ENCODE measurements at regions not wholly inside any gene's neighbourhood (a gene's known extent, or its start where the extent isn't known, plus 50 kb on each side); places are given as distances from the start of the nearest gene placed in this dataset.

GRCh38 chr14:104494483-104494882 is 85.1 kb upstream of the C14orf180 start:
- CTCF ChIA-PET (ENCODE audit: low intra/inter-chr PET ratio), result no interaction called here
- Histone ChIP-seq H3K9me3 (replicated peaks; ENCODE audit: control insufficient read depth, insufficient read depth, low read depth, low read length) (no peaks in the 10 kb centered on the region), H3K4me2 (ENCODE audit: insufficient read depth, low read length) (no peak overlapping the region), H2AFZ (ENCODE audit: low read depth, low read length) (no peak overlapping the region), H3K9ac (ENCODE audit: insufficient read depth in 1 of 2, low read depth in 2 of 2, low read length in 2 of 2) (no peak overlapping the region), H3K9me1 (ENCODE audit: control insufficient read depth, insufficient read depth, low read length) (no peaks in the 10 kb centered on the region), H3K27ac (ENCODE audit: extremely low read depth, low read depth, low read length) (no peak overlapping the region), H3K4me3 (no peak overlapping the region), H3K27me3 (ENCODE audit: control insufficient read depth in 2 of 2, insufficient read depth in 2 of 2, low read length in 2 of 2) (no peaks in the 10 kb centered on the region), H4K20me1 (replicated peaks; ENCODE audit: control insufficient read depth, insufficient read depth, low read length) (no peaks in the 10 kb centered on the region), H3K4me1 (replicated peaks in 1 of 2; ENCODE audit: control insufficient read depth in 2 of 2, insufficient read depth in 2 of 2, low read length in 2 of 2) (no peaks in the 10 kb centered on the region), H3K36me3 (ENCODE audit: control insufficient read depth, insufficient read depth, low read length) (no peaks in the 10 kb centered on the region), H3K79me2 (ENCODE audit: control insufficient read depth, insufficient read depth, low read length) (no peaks in the 10 kb centered on the region)
- in situ Hi-C loops (cut with MboI) (no loop called here), intact Hi-C loops (cut with micrococcal nuclease) (no loop called here)
- no TSS peak for BruUV-seq (replicated peaks)
- WGBS (ENCODE audit: insufficient coverage, low coverage, missing lambda C conversion rate), result 4% methylated on average over 3 of the region's 3 CpGs
- ATAC-seq (no peak), DNase-seq (ENCODE audit: extremely low read depth in 1 of 4, low spot score in 3 of 4) (no peak), FAIRE-seq (no peak)
- no peak for TF ChIP-seq HNRNPUL1 (IDR thresholded peaks at IDR 0.05; ENCODE audit: low read length)
- TF ChIP-seq ZNF224 (CRISPR knock-in tag; IDR thresholded peaks at IDR 0.05), result no peak
- no peak for TF ChIP-seq TFE3 (CRISPR knock-in tag; IDR thresholded peaks at IDR 0.05)
- POLR2A ChIA-PET, result no interaction called here

GRCh38 chr14:104496095-104496494 is 83.5 kb upstream of the C14orf180 start:
- no peak overlapping the region for H3K9ac ChIP-seq (ENCODE audit: insufficient read depth in 1 of 2, low read depth in 2 of 2, low read length in 2 of 2)
- no peaks in the 10 kb centered on the region for H3K4me1 ChIP-seq (replicated peaks in 1 of 2; ENCODE audit: control insufficient read depth in 2 of 2, insufficient read depth in 2 of 2, low read length in 2 of 2)
- H2AFZ ChIP-seq (ENCODE audit: low read depth, low read length), result no peak overlapping the region
- intact Hi-C loops (cut with micrococcal nuclease) (no loop called here), in situ Hi-C loops (cut with MboI) (no loop called here)
- no peaks in the 10 kb centered on the region for H3K79me2 ChIP-seq (ENCODE audit: control insufficient read depth, insufficient read depth, low read length)
- H3K4me3 ChIP-seq, result no peak overlapping the region
- 0% methylated on average over 5 of the region's 6 CpGs for whole genome bisulfite sequencing (ENCODE audit: insufficient coverage, low coverage, missing lambda C conversion rate)
- H3K9me1 ChIP-seq (ENCODE audit: control insufficient read depth, insufficient read depth, low read length), result no peaks in the 10 kb centered on the region
- no peaks in the 10 kb centered on the region for H3K36me3 ChIP-seq (ENCODE audit: control insufficient read depth, insufficient read depth, low read length)
- H3K4me2 ChIP-seq (ENCODE audit: insufficient read depth, low read length), result no peak overlapping the region
- no peaks in the 10 kb centered on the region for H4K20me1 ChIP-seq (replicated peaks; ENCODE audit: control insufficient read depth, insufficient read depth, low read length)
- H3K27me3 ChIP-seq (ENCODE audit: control insufficient read depth in 2 of 2, insufficient read depth in 2 of 2, low read length in 2 of 2), result no peaks in the 10 kb centered on the region
- DNase-seq (ENCODE audit: extremely low read depth in 1 of 4, low spot score in 3 of 4) (no peak), FAIRE-seq (no peak), ATAC-seq (no peak)
- no peak for TF ChIP-seq KAT8 (IDR thresholded peaks at IDR 0.05; ENCODE audit: low read depth)
- no peak for TF ChIP-seq ZBTB43 (CRISPR knock-in tag; IDR thresholded peaks at IDR 0.05)
- TF ChIP-seq ZNF184 (CRISPR knock-in tag; IDR thresholded peaks at IDR 0.05), result no peak
- H3K9me3 ChIP-seq (replicated peaks; ENCODE audit: control insufficient read depth, insufficient read depth, low read depth, low read length), result no peaks in the 10 kb centered on the region
- no TSS peak for BruUV-seq (replicated peaks)
- H3K27ac ChIP-seq (ENCODE audit: extremely low read depth, low read depth, low read length), result no peak overlapping the region
- CTCF ChIA-PET (ENCODE audit: low intra/inter-chr PET ratio), result no interaction called here
- POLR2A ChIA-PET, result interaction anchor here (0.7 kb wide), 1 partner anchor 50 kb away, joined by 3 read pairs; no protein-coding TSS in a partner anchor

All from K562 (cell line).